ENCODE measurements at regions not wholly inside any gene's neighbourhood (a gene's known extent, or its start where the extent isn't known, plus 50 kb on each side); places are given as distances from the start of the nearest gene placed in this dataset.

GRCh38 chr2:16115881-16116830, 175.8 kb downstream of the MYCN start:
- no peaks in the 10 kb centered on the region for H3K36me3 ChIP-seq
- no peak for TF ChIP-seq CTCF (IDR thresholded peaks at IDR 0.05; ENCODE audit: low read depth, low read length)
- peaks cover under 1% of the 10 kb centered on the region for H3K9me3 ChIP-seq (ENCODE audit: severe bottlenecking)
- H3K27me3 ChIP-seq (ENCODE audit: insufficient read depth, low read depth, severe bottlenecking) = no peaks in the 10 kb centered on the region
- H3K4me3 ChIP-seq (ENCODE audit: low read depth, low read length) = no peak overlapping the region
- H3K27ac ChIP-seq = no peak overlapping the region
- no peak for DNase-seq

GRCh38 chr2:16115291-16115690, 174.9 kb downstream of the MYCN start:
- Histone ChIP-seq H3K4me3 (ENCODE audit: low read depth, low read length) (no peak overlapping the region), H3K27ac (no peak overlapping the region), H3K36me3 (no peaks in the 10 kb centered on the region), H3K9me3 (ENCODE audit: severe bottlenecking) (no peaks in the 10 kb centered on the region), H3K27me3 (ENCODE audit: insufficient read depth, low read depth, severe bottlenecking) (no peaks in the 10 kb centered on the region)
- no peak for DNase-seq
- no peak for TF ChIP-seq CTCF (IDR thresholded peaks at IDR 0.05; ENCODE audit: low read depth, low read length)

- no peak for TF ChIP-seq CTCF (IDR thresholded peaks at IDR 0.05; ENCODE audit: low read depth, low read length)
- Histone ChIP-seq H3K27me3 (ENCODE audit: insufficient read depth, low read depth, severe bottlenecking) (no peaks in the 10 kb centered on the region), H3K4me3 (ENCODE audit: low read depth, low read length) (no peak overlapping the region), H3K9me3 (ENCODE audit: severe bottlenecking) (no peaks in the 10 kb centered on the region), H3K36me3 (no peaks in the 10 kb centered on the region), H3K27ac (no peak overlapping the region)
- DNase-seq = no peak
Measured at GRCh38 chr2:16114836-16115235, 174.5 kb downstream of the MYCN start.

- H3K27ac ChIP-seq = no peak overlapping the region
- no peaks in the 10 kb centered on the region for H3K9me3 ChIP-seq (ENCODE audit: severe bottlenecking)
- no peak for TF ChIP-seq CTCF (IDR thresholded peaks at IDR 0.05; ENCODE audit: low read depth, low read length)
- no peaks in the 10 kb centered on the region for H3K27me3 ChIP-seq (ENCODE audit: insufficient read depth, low read depth, severe bottlenecking)
- no peak overlapping the region for H3K4me3 ChIP-seq (ENCODE audit: low read depth, low read length)
- no peak for DNase-seq
- H3K36me3 ChIP-seq = no peaks in the 10 kb centered on the region
Measured at GRCh38 chr2:16114070-16114469, 173.7 kb downstream of the MYCN start.

- no peak overlapping the region for H3K4me3 ChIP-seq (ENCODE audit: low read depth, low read length)
- H3K36me3 ChIP-seq = no peaks in the 10 kb centered on the region
- no peak for DNase-seq
- no peaks in the 10 kb centered on the region for H3K9me3 ChIP-seq (ENCODE audit: severe bottlenecking)
- no peak for TF ChIP-seq CTCF (IDR thresholded peaks at IDR 0.05; ENCODE audit: low read depth, low read length)
- H3K27ac ChIP-seq = no peak overlapping the region
- no peaks in the 10 kb centered on the region for H3K27me3 ChIP-seq (ENCODE audit: insufficient read depth, low read depth, severe bottlenecking)
Measured at GRCh38 chr2:16113568-16113967, 173.2 kb downstream of the MYCN start.

All from WERI-Rb-1 (cell line).